Activated CD4-positive, alpha-beta memory T cell treated with anti-CD3 and anti-CD28 coated beads for 36 hours (primary cell): ENCODE measurements at regions not wholly inside any gene's neighbourhood (a gene's known extent, or its start where the extent isn't known, plus 50 kb on each side); places are given as distances from the start of the nearest gene placed in this dataset.
"Not testable (repeated sequence)": the region's sequence is repeated elsewhere in the genome, so short reads cannot be mapped to it uniquely, and the experiment has no call there.

Source experiments
- CTCF ChIA-PET: fragments of 350-600 bp; sonication (Branson Sonifier 250); formaldehyde crosslinking; loops from one replicate; lab custom pipeline; 2021; ENCODE audit warnings: antibody characterized with exemption, inconsistent platforms; lab: Charles Lee
- POLR2A ChIA-PET: fragments of 350-600 bp; sonication (Branson Sonifier 250); formaldehyde crosslinking; loops from one replicate; lab custom pipeline; 2021; ENCODE audit warnings: antibody characterized with exemption; lab: Charles Lee
- DNase-seq: peaks from one replicate; pipeline ENCODE4 v3.0.0-alpha.2; 2020
- H3K27ac Mint-ChIP-seq: one replicate; pipeline ENCODE4 v1.8.0; 2021; ENCODE audit warnings: mixed read lengths
- H3K27me3 Mint-ChIP-seq: one replicate; pipeline ENCODE4 v1.8.0; 2021; ENCODE audit warnings: mixed read lengths
- H3K36me3 Mint-ChIP-seq: one replicate; pipeline ENCODE4 v1.8.0; 2021; ENCODE audit warnings: mixed read lengths
- H3K4me1 Mint-ChIP-seq: one replicate; pipeline ENCODE4 v1.8.0; 2021; ENCODE audit warnings: low read depth, mixed read lengths
- H3K4me3 Mint-ChIP-seq: one replicate; pipeline ENCODE4 v1.8.0; 2021; ENCODE audit warnings: mild to moderate bottlenecking, mixed read lengths
- H3K9me3 Mint-ChIP-seq: one replicate; pipeline ENCODE4 v1.8.0; 2021; ENCODE audit warnings: mixed read lengths
- intact Hi-C: fragments of 100-400 bp; cut with micrococcal nuclease; formaldehyde crosslinking; loops from one replicate; pipeline ENCODE4 v1.15.1; 2023

DNA sequence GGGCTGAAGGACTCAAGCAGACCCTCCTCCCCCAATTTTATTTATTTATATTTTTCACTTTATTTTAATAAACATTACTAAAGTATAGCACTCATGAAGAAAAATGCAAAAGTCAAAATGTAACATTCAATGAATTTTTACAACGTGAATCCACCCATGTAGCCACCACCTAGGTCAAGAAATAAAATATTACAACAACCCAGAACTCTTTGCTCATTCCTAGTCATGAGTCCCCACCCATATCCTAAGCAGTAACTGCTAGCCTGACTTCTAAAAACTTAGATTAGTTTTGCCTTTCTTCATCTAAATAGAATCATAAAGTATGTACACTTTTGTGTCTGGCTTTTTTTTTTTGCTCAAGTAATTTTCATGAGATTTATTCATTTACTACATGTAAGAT lies 86.9 kb upstream of the CRY1 start:
- Mint-ChIP-seq H3K4me1 (no peaks in the 10 kb centered on the region), H3K4me3 (no peak overlapping the region), H3K36me3 (no peaks in the 10 kb centered on the region), H3K27ac (no peak overlapping the region), H3K27me3 (peaks cover 17% of the 10 kb centered on the region), H3K9me3 (no peaks in the 10 kb centered on the region)
- ChIA-PET POLR2A (no interaction called here), CTCF (no interaction called here)
- no peak for DNase-seq
- intact Hi-C loops: no loop called here

DNA sequence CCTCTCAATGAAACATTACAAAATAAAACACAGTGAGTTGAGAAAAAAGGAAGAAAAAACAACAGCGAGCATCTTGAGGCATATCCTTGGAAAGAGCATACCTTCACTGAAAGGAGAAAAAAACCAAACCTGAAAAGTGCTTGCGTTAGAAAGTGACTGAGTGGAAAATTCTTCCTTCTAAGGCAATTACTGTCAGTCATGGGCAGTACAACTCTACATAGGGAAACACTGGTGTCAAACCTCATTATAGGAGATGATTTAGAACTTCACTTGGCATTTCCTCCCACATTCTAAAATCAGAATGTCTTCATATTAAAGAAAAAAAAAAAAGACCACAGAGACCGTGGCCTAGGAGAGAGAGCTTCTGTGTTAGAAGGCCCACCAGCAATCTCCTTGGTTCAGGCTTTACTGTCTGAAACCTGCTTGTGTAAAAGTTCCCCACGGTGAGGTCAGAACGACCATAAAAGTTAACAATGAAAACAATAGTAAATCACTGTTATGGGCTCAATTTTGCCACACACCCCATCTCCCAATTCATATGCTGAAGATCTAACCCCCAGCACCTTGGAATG lies 91.1 kb upstream of the CRY1 start:
- CTCF ChIA-PET: no interaction called here
- Mint-ChIP-seq H3K4me3 (no peak overlapping the region), H3K9me3 (no peaks in the 10 kb centered on the region), H3K4me1 (no peaks in the 10 kb centered on the region), H3K36me3 (peaks cover 1% of the 10 kb centered on the region), H3K27ac (no peak overlapping the region), H3K27me3 (peaks cover 23% of the 10 kb centered on the region)
- no peak for DNase-seq
- intact Hi-C loops: no loop called here
- POLR2A ChIA-PET: no interaction called here

DNA sequence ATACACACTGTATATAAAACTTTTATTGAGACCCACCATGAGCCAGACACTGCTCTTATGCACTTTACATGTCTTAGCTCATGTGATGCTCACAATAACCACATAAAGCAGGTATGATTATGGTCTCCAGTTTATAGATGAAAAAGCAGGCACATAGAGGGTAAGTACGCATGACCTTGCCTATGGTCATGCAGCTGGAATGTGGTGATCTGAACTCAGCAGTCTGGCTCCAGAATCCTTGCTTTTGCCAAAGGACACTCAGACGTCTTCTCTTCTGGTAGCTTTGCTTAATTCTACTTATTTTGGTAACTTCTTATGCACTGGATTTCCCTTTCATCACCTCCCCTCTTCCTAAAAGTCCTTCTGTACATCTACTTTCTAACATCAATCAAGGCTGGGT lies 103.3 kb upstream of the CRY1 start:
- Mint-ChIP-seq H3K9me3 (peaks cover 8% of the 10 kb centered on the region), H3K4me1 (no peaks in the 10 kb centered on the region), H3K27ac (no peak overlapping the region), H3K4me3 (no peak overlapping the region), H3K27me3 (peaks cover 2% of the 10 kb centered on the region), H3K36me3 (no peaks in the 10 kb centered on the region)
- POLR2A ChIA-PET: no interaction called here
- intact Hi-C loops: no loop called here
- DNase-seq: no peak
- CTCF ChIA-PET: no interaction called here

GRCh38 chr12:107200394-107200793 lies 107.0 kb upstream of the CRY1 start:
- H3K27me3 Mint-ChIP-seq: peaks cover 2% of the 10 kb centered on the region
- no peaks in the 10 kb centered on the region for H3K9me3 Mint-ChIP-seq
- intact Hi-C loops: no loop called here
- no peak overlapping the region for H3K27ac Mint-ChIP-seq
- ChIA-PET POLR2A (no interaction called here), CTCF (no interaction called here)
- H3K4me3 Mint-ChIP-seq: no peak overlapping the region
- no peaks in the 10 kb centered on the region for H3K4me1 Mint-ChIP-seq
- no peaks in the 10 kb centered on the region for H3K36me3 Mint-ChIP-seq
- DNase-seq: peak; percentile 21

DNA sequence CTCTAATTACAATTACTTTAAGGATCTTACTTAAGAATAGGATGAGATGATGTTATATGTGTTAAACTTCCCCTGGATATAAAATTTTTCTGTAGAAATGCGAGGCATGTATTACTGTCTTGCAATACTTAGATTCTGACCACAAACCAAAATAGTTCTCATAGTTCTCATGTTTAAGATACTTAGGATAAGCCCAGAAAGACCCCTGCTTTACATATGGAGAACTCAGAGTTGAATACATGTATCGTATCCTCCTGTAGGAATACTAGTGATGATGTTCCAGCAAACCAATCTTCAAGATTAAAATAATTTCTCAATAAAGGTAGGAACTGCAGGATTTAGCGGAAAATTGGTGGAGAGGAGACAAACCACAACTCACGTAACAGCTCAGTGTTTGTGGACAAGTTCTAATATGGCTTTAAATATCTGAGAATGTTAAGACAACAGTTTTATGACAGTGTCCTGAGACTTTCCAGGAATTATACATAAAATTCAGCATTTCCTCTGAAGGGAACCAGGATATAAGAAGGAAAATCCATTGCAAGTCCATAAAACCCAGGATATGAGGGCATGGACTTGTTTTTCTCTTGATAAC lies 114.7 kb upstream of the CRY1 start:
- Mint-ChIP-seq H3K4me3 (no peak overlapping the region), H3K9me3 (peaks cover 3% of the 10 kb centered on the region), H3K27ac (no peak overlapping the region), H3K4me1 (no peaks in the 10 kb centered on the region), H3K27me3 (peaks cover 8% of the 10 kb centered on the region), H3K36me3 (no peaks in the 10 kb centered on the region)
- intact Hi-C loops: no loop called here
- no peak for DNase-seq
- CTCF ChIA-PET: interaction anchor here (1.4 kb wide), 1 partner anchor 11 kb away, joined by 4 read pairs; no protein-coding TSS in a partner anchor
- POLR2A ChIA-PET: no interaction called here

DNA sequence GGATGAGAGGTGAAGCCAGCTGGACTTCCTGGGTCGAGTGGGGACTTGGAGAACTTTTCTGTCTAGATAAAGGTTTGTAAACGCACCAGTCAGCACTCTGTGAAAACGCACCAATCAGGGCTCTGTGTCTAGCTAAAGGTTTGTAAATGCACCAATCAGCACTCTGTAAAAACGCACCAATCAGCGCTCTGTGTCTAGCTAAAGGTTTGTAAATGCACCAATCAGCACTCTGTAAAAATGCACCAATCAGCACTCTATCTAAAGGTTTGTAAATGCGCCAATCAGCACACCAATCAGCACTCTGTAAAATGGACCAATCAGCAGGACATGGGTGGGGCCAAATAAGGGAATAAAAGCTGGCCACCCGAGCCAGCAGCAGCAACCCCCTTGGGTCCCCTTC lies 116.4 kb upstream of the CRY1 start:
- POLR2A ChIA-PET, CTCF ChIA-PET: not testable (repeated sequence)

DNA sequence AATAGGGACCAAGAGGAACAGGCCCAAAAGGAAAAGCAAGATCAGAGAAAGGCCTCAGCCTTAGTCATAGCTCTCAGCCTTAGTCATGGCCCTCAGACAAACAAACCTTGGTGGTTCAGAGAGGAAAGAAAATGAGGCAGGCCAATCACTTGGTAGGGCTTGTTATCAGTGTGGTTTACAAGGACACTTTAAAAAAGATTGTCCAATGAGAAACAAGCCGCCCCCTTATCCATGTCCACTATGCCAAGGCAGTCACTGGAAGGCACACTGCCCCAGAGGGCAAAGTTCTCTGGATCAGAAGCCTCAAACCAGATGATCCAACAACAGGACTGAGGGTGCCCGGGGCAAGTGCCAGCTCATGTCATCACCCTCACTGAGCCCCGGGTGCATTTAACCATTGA lies 121.0 kb upstream of the CRY1 start:
- CTCF ChIA-PET: interaction anchor here (1.1 kb wide), 1 partner anchor 80 kb away, joined by 7 read pairs; no protein-coding TSS in a partner anchor
- H3K27ac Mint-ChIP-seq, H3K36me3 Mint-ChIP-seq, POLR2A ChIA-PET, H3K4me3 Mint-ChIP-seq, H3K9me3 Mint-ChIP-seq, H3K4me1 Mint-ChIP-seq, intact Hi-C loops: not testable (repeated sequence)
- DNase-seq: peak; percentile 42
- peaks cover 10% of the 10 kb centered on the region for H3K27me3 Mint-ChIP-seq

More for the DNA sequence above, 116.4 kb upstream of the CRY1 start:
- intact Hi-C loops, H3K9me3 Mint-ChIP-seq, H3K27me3 Mint-ChIP-seq, H3K27ac Mint-ChIP-seq, H3K4me3 Mint-ChIP-seq, H3K4me1 Mint-ChIP-seq, DNase-seq, H3K36me3 Mint-ChIP-seq: not testable (repeated sequence)

DNA sequence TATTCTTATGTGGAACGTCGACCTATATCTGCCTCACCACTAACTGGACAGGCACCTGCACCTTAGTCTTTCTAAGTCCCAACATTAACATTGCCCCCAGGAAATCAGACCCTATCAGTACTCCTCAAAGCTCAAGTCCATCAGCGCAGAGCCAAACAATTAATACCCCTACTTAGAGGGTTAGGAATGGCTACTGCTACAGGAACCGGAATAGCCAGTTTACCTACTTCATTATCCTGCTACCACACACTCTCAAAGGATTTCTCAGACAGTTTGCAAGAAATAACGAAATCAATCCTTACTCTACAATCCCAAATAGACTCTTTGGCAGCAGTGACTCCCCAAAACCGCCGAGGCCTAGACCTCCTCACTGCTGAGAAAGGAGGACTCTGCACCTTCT lies 123.1 kb upstream of the CRY1 start:
- POLR2A ChIA-PET, H3K9me3 Mint-ChIP-seq, H3K27me3 Mint-ChIP-seq, H3K36me3 Mint-ChIP-seq, DNase-seq, H3K27ac Mint-ChIP-seq, H3K4me1 Mint-ChIP-seq, H3K4me3 Mint-ChIP-seq, CTCF ChIA-PET, intact Hi-C loops: not testable (repeated sequence)

DNA sequence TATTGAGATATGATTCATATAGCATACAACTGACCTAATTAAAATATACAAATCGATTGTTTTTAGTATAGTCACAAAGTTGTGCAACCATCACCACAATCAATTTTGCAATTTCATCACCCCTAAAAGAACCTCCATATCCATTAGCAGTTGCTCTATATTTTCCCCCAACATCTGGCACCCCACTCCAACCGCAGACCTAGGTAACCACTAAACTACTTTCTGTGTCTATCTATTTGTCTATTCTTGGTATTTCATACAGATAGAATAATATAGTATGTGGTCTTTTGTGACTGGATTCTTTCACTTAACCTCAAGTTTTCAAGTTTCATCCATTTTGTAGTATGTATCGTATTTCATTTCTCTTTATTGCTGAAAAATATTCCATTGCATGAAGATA lies 126.0 kb upstream of the CRY1 start:
- no peak overlapping the region for H3K27ac Mint-ChIP-seq
- peaks cover 23% of the 10 kb centered on the region for H3K27me3 Mint-ChIP-seq
- H3K9me3 Mint-ChIP-seq: no peaks in the 10 kb centered on the region
- CTCF ChIA-PET: interaction anchor here (1.0 kb wide), 1 partner anchor 12 kb away, joined by 4 read pairs; no protein-coding TSS in a partner anchor
- POLR2A ChIA-PET: no interaction called here
- no peaks in the 10 kb centered on the region for H3K36me3 Mint-ChIP-seq
- intact Hi-C loops: no loop called here
- no peak for DNase-seq
- peaks cover 3% of the 10 kb centered on the region for H3K4me1 Mint-ChIP-seq
- H3K4me3 Mint-ChIP-seq: no peak overlapping the region

- H3K27ac Mint-ChIP-seq: no peak overlapping the region
- ChIA-PET CTCF (interaction anchor here (1.9 kb wide), 1 partner anchor 180 kb away, joined by 4 read pairs; no protein-coding TSS in a partner anchor), POLR2A (no interaction called here)
- peaks cover 3% of the 10 kb centered on the region for H3K4me1 Mint-ChIP-seq
- intact Hi-C loops: loop anchor here (2.0 to 10.0 kb wide), 2 partner anchors 65 to 183 kb away; no protein-coding TSS in a partner anchor
- H3K27me3 Mint-ChIP-seq: peaks cover 23% of the 10 kb centered on the region
- no peak for DNase-seq
- H3K9me3 Mint-ChIP-seq: no peaks in the 10 kb centered on the region
- no peak overlapping the region for H3K4me3 Mint-ChIP-seq
- no peaks in the 10 kb centered on the region for H3K36me3 Mint-ChIP-seq
Measured at GRCh38 chr12:107221913-107222312, 128.6 kb upstream of the CRY1 start.

GRCh38 chr12:107223821-107224220 lies 130.5 kb upstream of the CRY1 start:
- DNase-seq: no peak
- intact Hi-C loops: loop anchor here (10.0 kb wide), 1 partner anchor 181 kb away; no protein-coding TSS in a partner anchor
- H3K4me3 Mint-ChIP-seq: no peak overlapping the region
- H3K27me3 Mint-ChIP-seq: peaks cover 23% of the 10 kb centered on the region
- no peak overlapping the region for H3K27ac Mint-ChIP-seq
- POLR2A ChIA-PET: no interaction called here
- peaks cover 3% of the 10 kb centered on the region for H3K4me1 Mint-ChIP-seq
- H3K36me3 Mint-ChIP-seq: no peaks in the 10 kb centered on the region
- CTCF ChIA-PET: interaction anchor here (0.6 kb wide), 2 partner anchors 11 to 92 kb away, joined by 3 read pairs; no protein-coding TSS in a partner anchor
- H3K9me3 Mint-ChIP-seq: no peaks in the 10 kb centered on the region

- ChIA-PET POLR2A (no interaction called here), CTCF (no interaction called here)
- Mint-ChIP-seq H3K9me3 (no peaks in the 10 kb centered on the region), H3K27me3 (peaks cover 19% of the 10 kb centered on the region), H3K4me1 (peaks cover 3% of the 10 kb centered on the region), H3K4me3 (no peak overlapping the region), H3K27ac (no peak overlapping the region), H3K36me3 (no peaks in the 10 kb centered on the region)
- intact Hi-C loops: loop anchor here (10.0 kb wide), 1 partner anchor 179 kb away; no protein-coding TSS in a partner anchor
- DNase-seq: no peak
Measured at GRCh38 chr12:107225635-107226034, 132.3 kb upstream of the CRY1 start.

DNA sequence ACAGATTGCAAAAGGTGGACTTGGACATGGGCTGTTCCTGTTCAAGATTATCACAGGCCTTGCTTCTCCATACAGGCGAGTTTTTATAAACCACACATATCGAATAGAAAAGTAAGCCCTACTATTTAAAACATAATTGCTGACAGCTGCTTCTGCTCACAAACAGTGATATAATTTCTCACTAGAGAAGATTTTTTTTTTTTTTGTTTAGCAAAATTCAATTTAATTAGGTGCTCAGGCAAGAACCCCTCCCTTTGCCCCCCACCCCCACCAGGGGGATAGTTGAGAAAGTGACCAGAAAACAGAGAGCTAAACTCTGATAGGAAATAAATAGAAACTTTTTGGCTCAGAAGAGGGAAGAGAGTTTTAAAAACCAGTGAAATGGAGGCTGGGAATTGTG lies 132.8 kb upstream of the CRY1 start:
- Mint-ChIP-seq H3K27ac (no peak overlapping the region), H3K4me1 (peaks cover 3% of the 10 kb centered on the region), H3K4me3 (no peak overlapping the region), H3K27me3 (peaks cover 17% of the 10 kb centered on the region), H3K9me3 (no peaks in the 10 kb centered on the region), H3K36me3 (no peaks in the 10 kb centered on the region)
- intact Hi-C loops: loop anchor here (10.0 kb wide), 1 partner anchor 179 kb away; no protein-coding TSS in a partner anchor
- ChIA-PET POLR2A (no interaction called here), CTCF (no interaction called here)
- no peak for DNase-seq
